Immature natural killer cell (primary cell): ENCODE measurements at regions not wholly inside any gene's neighbourhood (a gene's known extent, or its start where the extent isn't known, plus 50 kb on each side); places are given as distances from the start of the nearest gene placed in this dataset.

Source experiments
- DNase-seq, 3 donors: peaks; one replicate each; pipeline ENCODE4 v3.0.0; 2022; ENCODE audit warnings: mixed read lengths in 1 of 3
- H3K27ac Mint-ChIP-seq, 6 donors: one replicate each; pipeline ENCODE4 v1.8.0; 2020; ENCODE audit warnings: mixed read lengths in 6 of 6, mild to moderate bottlenecking in 5 of 6, inconsistent platforms in 4 of 6, moderate library complexity in 3 of 6
- H3K27me3 Mint-ChIP-seq, 3 donors: one replicate each; pipeline ENCODE4 v1.8.0; 2020 to 2021; ENCODE audit warnings: low read depth in 3 of 3, mild to moderate bottlenecking in 3 of 3, mixed read lengths in 3 of 3, moderate library complexity in 3 of 3, inconsistent platforms in 1 of 3
- H3K36me3 Mint-ChIP-seq, 3 donors: one replicate each; pipeline ENCODE4 v1.8.0; 2020; ENCODE audit warnings: mixed read lengths in 3 of 3, inconsistent platforms in 2 of 3, mild to moderate bottlenecking in 2 of 3
- H3K4me1 Mint-ChIP-seq, 2 donors: one replicate each; pipeline ENCODE4 v1.8.0; 2020; ENCODE audit warnings: inconsistent platforms in 2 of 2, mild to moderate bottlenecking in 2 of 2, mixed read lengths in 2 of 2, moderate library complexity in 1 of 2
- H3K4me3 Mint-ChIP-seq, 5 donors: one replicate each; pipeline ENCODE4 v1.8.0; 2020; ENCODE audit warnings: mild to moderate bottlenecking in 5 of 5, mixed read lengths in 5 of 5, inconsistent platforms in 3 of 5, moderate library complexity in 3 of 5
- H3K9me3 Mint-ChIP-seq, 6 donors: one replicate each; pipeline ENCODE4 v1.8.0; 2020; ENCODE audit warnings: mild to moderate bottlenecking in 6 of 6, mixed read lengths in 6 of 6, inconsistent platforms in 4 of 6, moderate library complexity in 3 of 6

DNA sequence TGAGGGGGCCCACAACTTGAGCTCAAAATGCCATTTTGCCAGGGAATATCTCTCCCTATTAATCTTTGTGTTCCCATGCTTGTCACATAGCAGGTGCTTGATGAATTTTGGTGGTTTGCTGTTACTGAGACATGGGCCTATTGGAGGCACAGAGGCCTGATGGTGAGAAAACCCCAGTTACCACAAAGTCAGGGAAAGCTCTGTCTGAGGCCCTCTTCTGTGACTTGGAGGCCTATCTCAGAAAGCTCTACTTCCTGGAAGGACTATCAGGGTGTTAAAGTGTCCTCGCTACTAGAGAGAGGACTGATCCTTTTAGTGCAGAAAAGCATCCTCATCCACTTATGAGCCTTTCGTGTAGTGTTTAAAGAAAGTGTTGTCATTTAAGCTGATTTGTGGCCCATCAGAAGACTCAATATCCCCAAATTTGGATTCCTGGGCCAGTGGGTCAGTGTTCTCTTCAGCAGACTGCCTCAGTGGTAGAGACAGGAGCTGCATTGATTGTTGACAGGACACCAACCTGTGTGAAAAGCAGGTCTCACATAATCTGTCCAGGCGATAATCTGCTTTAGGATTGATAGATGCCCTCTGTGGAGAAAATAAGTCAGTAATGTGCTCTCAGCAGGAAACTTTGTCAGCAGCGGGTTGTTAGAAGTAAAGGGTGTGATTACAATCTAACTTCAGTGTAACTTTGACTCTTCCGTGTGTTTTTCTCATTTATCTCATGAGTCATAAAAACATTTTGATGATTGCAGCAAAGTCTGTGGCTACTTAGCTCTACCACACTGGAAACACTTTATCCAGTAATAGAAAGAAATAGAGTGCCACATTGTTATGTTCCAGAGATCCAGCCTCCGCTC is 121.0 kb downstream of the AKAP11 start:
- Mint-ChIP-seq H3K27ac (peak overlapping the region; percentile 81 to 93 (median 90)), H3K4me1 (peaks cover 66 to 77% of the 10 kb centered on the region in 2 donors)
- DNase-seq, result peak; percentile 48 to 63 (median 51)

DNA sequence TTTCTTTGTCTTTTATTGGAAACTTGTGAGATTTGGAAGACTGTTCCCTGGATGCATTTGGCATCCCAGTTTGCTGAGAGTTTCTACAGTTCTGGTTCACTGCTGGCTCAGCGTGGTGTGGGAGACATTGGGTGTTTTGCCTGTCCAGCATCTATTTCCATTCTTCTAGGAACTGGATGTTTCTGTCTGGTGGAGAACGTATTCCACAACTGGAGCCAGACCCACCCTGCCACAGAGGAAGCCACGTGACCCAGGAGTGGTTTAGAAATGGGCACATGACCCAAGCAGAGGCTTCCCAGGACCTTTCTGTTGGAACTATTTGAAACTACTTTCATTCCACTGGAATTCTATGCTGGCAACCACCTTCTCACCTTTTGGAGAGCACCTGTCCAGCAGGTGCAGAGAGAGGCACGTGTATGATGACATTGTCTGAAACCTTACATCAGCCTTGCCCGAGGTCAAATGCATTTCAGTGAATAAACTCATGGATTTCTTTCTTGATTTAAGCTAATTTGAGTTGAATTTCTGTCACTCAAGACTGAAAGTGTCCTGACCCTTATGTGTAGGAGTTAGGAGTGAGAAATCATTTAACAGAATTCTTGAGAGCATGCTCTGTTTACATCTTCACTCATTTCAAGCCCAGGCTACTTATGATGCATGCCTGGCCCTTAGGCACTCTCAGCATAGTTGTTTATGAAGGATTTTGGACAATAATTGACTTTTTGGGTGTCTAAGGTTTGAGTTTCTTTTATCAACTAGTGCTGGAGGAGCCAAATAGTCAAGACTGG is 121.8 kb downstream of the AKAP11 start:
- peaks cover 0 to 3% (median 0%) of the 10 kb centered on the region in 6 donors for H3K9me3 Mint-ChIP-seq
- DNase-seq, result no peak
- H3K27ac Mint-ChIP-seq, result peak overlapping the region; percentile 81 to 93 (median 90)
- peaks cover 62 to 75% of the 10 kb centered on the region in 2 donors for H3K4me1 Mint-ChIP-seq
- H3K36me3 Mint-ChIP-seq, result peaks cover 0 to 4% (median 0%) of the 10 kb centered on the region in 3 donors
- peaks cover 0 to 7% (median 7%) of the 10 kb centered on the region in 3 donors for H3K27me3 Mint-ChIP-seq
- H3K4me3 Mint-ChIP-seq, result peak overlapping the region; percentile 67 to 83 (median 70)

More for the DNA sequence above, 121.0 kb downstream of the AKAP11 start:
- H3K9me3 Mint-ChIP-seq, result peaks cover 0 to 3% (median 0%) of the 10 kb centered on the region in 6 donors
- peak overlapping the region; percentile 67 to 83 (median 70) for H3K4me3 Mint-ChIP-seq
- H3K36me3 Mint-ChIP-seq, result peaks cover 0 to 4% (median 0%) of the 10 kb centered on the region in 3 donors
- peaks cover 0 to 7% (median 7%) of the 10 kb centered on the region in 3 donors for H3K27me3 Mint-ChIP-seq

DNA sequence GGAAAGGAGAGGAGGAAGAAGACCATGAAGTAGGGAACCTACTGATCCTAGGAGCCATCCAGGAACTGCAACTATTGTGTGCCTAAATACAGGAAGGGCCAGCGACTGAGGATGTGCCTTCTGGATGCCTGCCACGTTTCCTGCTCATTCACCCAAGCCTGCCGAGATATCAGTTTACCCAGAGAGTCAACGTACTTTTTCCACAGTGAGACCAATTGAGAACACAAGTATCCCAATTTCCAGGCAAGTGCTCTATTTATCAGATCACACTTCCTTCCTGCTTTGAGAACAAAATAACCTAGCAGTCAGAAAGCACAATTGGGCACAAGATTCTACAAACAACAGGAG is 122.4 kb downstream of the AKAP11 start:
- no peak for DNase-seq
- Mint-ChIP-seq H3K4me1 (peaks cover 60 to 76% of the 10 kb centered on the region in 2 donors), H3K27me3 (peaks cover 1 to 7% (median 7%) of the 10 kb centered on the region in 3 donors), H3K4me3 (peak overlapping the region; percentile 30 to 70 (median 33)), H3K27ac (peak overlapping the region in 4 of 6 donors; percentile 14 to 93 (median 91)), H3K36me3 (peaks cover 0 to 4% (median 0%) of the 10 kb centered on the region in 3 donors), H3K9me3 (peaks cover 0 to 3% (median 0%) of the 10 kb centered on the region in 6 donors)

DNA sequence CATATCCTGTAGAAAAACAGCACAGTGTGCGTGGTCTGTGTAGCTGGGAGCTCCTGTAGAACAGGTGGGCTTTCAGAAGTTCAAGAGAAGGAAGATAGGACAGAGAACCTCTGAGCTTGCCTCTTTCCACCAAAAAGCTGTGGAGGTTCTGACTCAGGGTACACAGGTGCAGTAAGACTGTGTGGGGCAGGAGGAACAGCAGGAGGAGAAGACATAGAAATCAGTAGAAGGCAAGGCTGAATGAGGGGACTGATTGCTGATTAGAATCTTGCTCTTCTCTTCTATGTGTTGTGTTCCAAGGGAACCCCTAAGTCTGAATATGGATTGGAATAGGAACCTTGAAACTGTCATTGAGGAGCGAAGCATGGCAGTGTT is 122.7 kb downstream of the AKAP11 start:
- no peak for DNase-seq
- Mint-ChIP-seq H3K9me3 (peaks cover 0 to 3% (median 0%) of the 10 kb centered on the region in 6 donors), H3K4me3 (peak overlapping the region; percentile 30 to 76 (median 41)), H3K27ac (peak overlapping the region in 5 of 6 donors; percentile 14 to 91 (median 81)), H3K27me3 (peaks cover 5 to 7% (median 7%) of the 10 kb centered on the region in 3 donors), H3K4me1 (peaks cover 58 to 77% of the 10 kb centered on the region in 2 donors), H3K36me3 (peaks cover 0 to 4% (median 0%) of the 10 kb centered on the region in 3 donors)

DNA sequence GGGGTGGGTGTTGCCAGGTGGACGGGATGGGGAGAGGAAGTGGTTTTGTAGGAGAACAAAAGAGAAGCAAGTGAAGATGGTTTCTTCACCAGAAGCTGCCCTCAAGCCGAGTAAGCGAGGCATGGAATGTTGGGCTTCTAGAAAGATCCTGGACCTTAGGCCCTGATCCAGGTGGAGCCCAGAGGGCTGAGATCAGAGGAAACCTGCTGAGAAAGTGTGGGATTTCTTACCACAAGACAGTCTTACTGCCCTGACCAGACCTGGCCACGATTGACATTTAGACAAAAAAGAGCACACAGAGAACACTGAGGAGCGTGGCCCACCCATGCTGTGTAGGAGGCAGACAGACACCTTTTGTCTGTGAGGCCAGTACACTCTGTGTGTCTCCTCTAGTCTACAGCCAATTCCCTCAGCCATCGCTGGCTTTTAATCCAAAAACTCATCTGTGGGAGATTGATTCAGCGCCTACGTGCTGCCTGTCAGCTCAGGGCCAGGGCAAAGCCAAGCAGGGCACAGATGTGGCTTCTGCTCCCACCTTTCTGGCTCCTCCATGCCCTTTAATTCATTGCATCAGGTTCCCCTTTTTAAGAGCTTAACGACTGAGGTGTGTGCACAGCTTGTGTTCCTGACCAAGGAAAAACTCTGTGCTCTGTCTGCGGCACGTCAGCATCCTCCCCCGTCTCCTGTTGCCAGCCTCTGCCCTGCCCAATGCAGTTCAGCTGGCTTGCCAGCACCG is 123.3 kb downstream of the AKAP11 start:
- Mint-ChIP-seq H3K27me3 (peaks cover 5 to 7% (median 5%) of the 10 kb centered on the region in 3 donors), H3K4me3 (peak overlapping the region; percentile 30 to 76 (median 41)), H3K36me3 (peaks cover 0 to 4% (median 0%) of the 10 kb centered on the region in 3 donors), H3K4me1 (peaks cover 58 to 79% of the 10 kb centered on the region in 2 donors), H3K27ac (peak overlapping the region in 5 of 6 donors; percentile 14 to 91 (median 81)), H3K9me3 (peaks cover 0 to 3% (median 0%) of the 10 kb centered on the region in 6 donors)
- no peak for DNase-seq

GRCh38 chr13:42396501-42396900 is 124.5 kb downstream of the AKAP11 start:
- DNase-seq, result peak; percentile 27 to 33 (median 30)
- Mint-ChIP-seq H3K27me3 (peaks cover 4 to 7% (median 5%) of the 10 kb centered on the region in 3 donors), H3K4me3 (peak overlapping the region; percentile 41 to 59 (median 44)), H3K36me3 (peaks cover 0 to 4% (median 0%) of the 10 kb centered on the region in 3 donors), H3K27ac (peak overlapping the region in 2 of 6 donors; percentile 26 to 64), H3K4me1 (peaks cover 57 to 82% of the 10 kb centered on the region in 2 donors), H3K9me3 (peaks cover 0 to 3% (median 0%) of the 10 kb centered on the region in 6 donors)

GRCh38 chr13:42396901-42397655 is 125.1 kb downstream of the AKAP11 start:
- DNase-seq, result no peak
- peak overlapping the region in 2 of 6 donors; percentile 9 to 26 for H3K27ac Mint-ChIP-seq
- H3K27me3 Mint-ChIP-seq, result peaks cover 4 to 7% (median 7%) of the 10 kb centered on the region in 3 donors
- H3K4me3 Mint-ChIP-seq, result peak overlapping the region in 2 of 5 donors; percentile 41 to 47
- peaks cover 0 to 2% (median 0%) of the 10 kb centered on the region in 6 donors for H3K9me3 Mint-ChIP-seq
- peaks cover 0 to 4% (median 0%) of the 10 kb centered on the region in 3 donors for H3K36me3 Mint-ChIP-seq
- peaks cover 51 to 77% of the 10 kb centered on the region in 2 donors for H3K4me1 Mint-ChIP-seq

- no peak for DNase-seq
- H3K9me3 Mint-ChIP-seq, result no peaks in the 10 kb centered on the region
- no peak overlapping the region for H3K4me3 Mint-ChIP-seq
- peaks cover 37 to 62% of the 10 kb centered on the region in 2 donors for H3K4me1 Mint-ChIP-seq
- peaks cover 0 to 4% (median 0%) of the 10 kb centered on the region in 3 donors for H3K36me3 Mint-ChIP-seq
- H3K27ac Mint-ChIP-seq, result peak overlapping the region in 1 of 6 donors; percentile 2
- H3K27me3 Mint-ChIP-seq, result peaks cover 3 to 7% (median 4%) of the 10 kb centered on the region in 3 donors
These were observed 126.6 kb downstream of the AKAP11 start for GRCh38 chr13:42398533-42398932.

- no peak overlapping the region for H3K27ac Mint-ChIP-seq
- H3K4me1 Mint-ChIP-seq, result peaks cover 19 to 44% of the 10 kb centered on the region in 2 donors
- H3K27me3 Mint-ChIP-seq, result peaks cover 3 to 7% (median 4%) of the 10 kb centered on the region in 3 donors
- no peaks in the 10 kb centered on the region for H3K9me3 Mint-ChIP-seq
- no peak for DNase-seq
- peaks cover 0 to 4% (median 0%) of the 10 kb centered on the region in 3 donors for H3K36me3 Mint-ChIP-seq
- H3K4me3 Mint-ChIP-seq, result no peak overlapping the region
These were observed 128.4 kb downstream of the AKAP11 start for GRCh38 chr13:42400188-42400833.

- H3K9me3 Mint-ChIP-seq, result no peaks in the 10 kb centered on the region
These were observed 129.4 kb downstream of the AKAP11 start for GRCh38 chr13:42401376-42401775.

GRCh38 chr13:42405665-42406390 is 133.9 kb downstream of the AKAP11 start:
- Mint-ChIP-seq H3K9me3 (no peaks in the 10 kb centered on the region), H3K4me1 (peaks cover 0 to 15% of the 10 kb centered on the region in 2 donors), H3K36me3 (no peaks in the 10 kb centered on the region), H3K27ac (peak overlapping the region in 1 of 6 donors; percentile 1), H3K27me3 (peaks cover 0 to 3% (median 2%) of the 10 kb centered on the region in 3 donors), H3K4me3 (peak overlapping the region in 1 of 5 donors; percentile 0)
- DNase-seq, result no peak

More at GRCh38 chr13:42401376-42401775, 129.4 kb downstream of the AKAP11 start:
- Mint-ChIP-seq H3K4me1 (peaks cover 11 to 46% of the 10 kb centered on the region in 2 donors), H3K27ac (no peak overlapping the region), H3K36me3 (peaks cover 0 to 4% (median 0%) of the 10 kb centered on the region in 3 donors), H3K27me3 (peaks cover 4 to 7% (median 5%) of the 10 kb centered on the region in 3 donors), H3K4me3 (no peak overlapping the region)
- no peak for DNase-seq
